ENCODE measurements at regions not wholly inside any gene's neighbourhood (a gene's known extent, or its start where the extent isn't known, plus 50 kb on each side); places are given as distances from the start of the nearest gene placed in this dataset.
"Not testable (repeated sequence)": the region's sequence is repeated elsewhere in the genome, so short reads cannot be mapped to it uniquely, and the experiment has no call there.

GRCh38 chr16:64346080-64346479 lies 775.8 kb downstream of the CDH11 start:
- no peak for TF ChIP-seq CTCF (IDR thresholded peaks at IDR 0.05; ENCODE audit: low read depth, low read length, missing control alignments)
- no peak overlapping the region for H3K4me3 ChIP-seq (ENCODE audit: low read depth, low read length)
- no peak for DNase-seq (ENCODE audit: low read depth)

GRCh38 chr16:64345142-64345541 lies 776.7 kb downstream of the CDH11 start:
- no peak for TF ChIP-seq CTCF (IDR thresholded peaks at IDR 0.05; ENCODE audit: low read depth, low read length, missing control alignments)
- no peak for DNase-seq (ENCODE audit: low read depth)
- no peak overlapping the region for H3K4me3 ChIP-seq (ENCODE audit: low read depth, low read length)

GRCh38 chr16:64343820-64344443 lies 777.9 kb downstream of the CDH11 start:
- DNase-seq (ENCODE audit: low read depth); H3K4me3 ChIP-seq (ENCODE audit: low read depth, low read length): not testable (repeated sequence)

GRCh38 chr16:64343061-64343819 lies 778.6 kb downstream of the CDH11 start:
- no peak overlapping the region for H3K4me3 ChIP-seq (ENCODE audit: low read depth, low read length)
- TF ChIP-seq CTCF (IDR thresholded peaks at IDR 0.05; ENCODE audit: low read depth, low read length, missing control alignments): no peak
- DNase-seq (ENCODE audit: low read depth): no peak

GRCh38 chr16:64341336-64341735 lies 780.5 kb downstream of the CDH11 start:
- H3K4me3 ChIP-seq (ENCODE audit: low read depth, low read length); DNase-seq (ENCODE audit: low read depth): not testable (repeated sequence)

GRCh38 chr16:64339052-64339770 lies 782.7 kb downstream of the CDH11 start:
- TF ChIP-seq CTCF (IDR thresholded peaks at IDR 0.05; ENCODE audit: low read depth, low read length, missing control alignments): no peak
- no peak for DNase-seq (ENCODE audit: low read depth)
- H3K4me3 ChIP-seq (ENCODE audit: low read depth, low read length): no peak overlapping the region

- H3K4me3 ChIP-seq (ENCODE audit: low read depth, low read length): no peak overlapping the region
- TF ChIP-seq CTCF (IDR thresholded peaks at IDR 0.05; ENCODE audit: low read depth, low read length, missing control alignments): no peak
- no peak for DNase-seq (ENCODE audit: low read depth)
Measured at GRCh38 chr16:64321881-64322280, 800.0 kb downstream of the CDH11 start.

Data from GM12864 (cell line).